ENCODE measurements at regions not wholly inside any gene's neighbourhood (a gene's known extent, or its start where the extent isn't known, plus 50 kb on each side); places are given as distances from the start of the nearest gene placed in this dataset.

DNA sequence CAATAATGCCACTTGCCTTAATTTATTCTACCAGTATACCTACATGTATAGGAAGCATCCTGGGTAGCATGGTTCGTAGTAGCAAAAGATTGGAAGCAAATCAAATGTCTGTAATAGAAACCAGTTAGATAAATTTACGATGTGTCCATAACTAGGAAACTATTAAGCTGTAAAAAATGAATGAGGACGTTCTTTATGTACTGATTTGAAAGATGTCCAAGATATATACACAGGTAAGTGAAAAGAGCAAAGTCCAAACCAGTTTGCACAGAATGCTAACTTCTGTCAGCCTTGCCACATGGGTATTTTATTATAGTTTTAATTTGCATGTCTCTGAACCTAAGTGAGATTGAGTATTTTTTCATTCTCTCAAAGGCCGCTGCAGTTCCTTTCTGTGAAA lies 251.8 kb upstream of the IRF2BP2 start:
- peak overlapping the region; percentile 26 for H3K27ac Mint-ChIP-seq
- H3K9me3 Mint-ChIP-seq, result peaks cover 3% of the 10 kb centered on the region
- no peak overlapping the region for H3K4me3 Mint-ChIP-seq
- H3K36me3 Mint-ChIP-seq, result no peaks in the 10 kb centered on the region
- peaks cover 28% of the 10 kb centered on the region for H3K4me1 Mint-ChIP-seq
- DNase-seq (ENCODE audit: low spot score in 2 of 2, unreplicated experiment in 2 of 2), result no peak
- no peaks in the 10 kb centered on the region for H3K27me3 Mint-ChIP-seq (ENCODE audit: low read depth)
- TF ChIP-seq, protein P1, sequence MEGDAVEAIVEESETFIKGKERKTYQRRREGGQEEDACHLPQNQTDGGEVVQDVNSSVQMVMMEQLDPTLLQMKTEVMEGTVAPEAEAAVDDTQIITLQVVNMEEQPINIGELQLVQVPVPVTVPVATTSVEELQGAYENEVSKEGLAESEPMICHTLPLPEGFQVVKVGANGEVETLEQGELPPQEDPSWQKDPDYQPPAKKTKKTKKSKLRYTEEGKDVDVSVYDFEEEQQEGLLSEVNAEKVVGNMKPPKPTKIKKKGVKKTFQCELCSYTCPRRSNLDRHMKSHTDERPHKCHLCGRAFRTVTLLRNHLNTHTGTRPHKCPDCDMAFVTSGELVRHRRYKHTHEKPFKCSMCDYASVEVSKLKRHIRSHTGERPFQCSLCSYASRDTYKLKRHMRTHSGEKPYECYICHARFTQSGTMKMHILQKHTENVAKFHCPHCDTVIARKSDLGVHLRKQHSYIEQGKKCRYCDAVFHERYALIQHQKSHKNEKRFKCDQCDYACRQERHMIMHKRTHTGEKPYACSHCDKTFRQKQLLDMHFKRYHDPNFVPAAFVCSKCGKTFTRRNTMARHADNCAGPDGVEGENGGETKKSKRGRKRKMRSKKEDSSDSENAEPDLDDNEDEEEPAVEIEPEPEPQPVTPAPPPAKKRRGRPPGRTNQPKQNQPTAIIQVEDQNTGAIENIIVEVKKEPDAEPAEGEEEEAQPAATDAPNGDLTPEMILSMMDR (IDR thresholded peaks at IDR 0.05; ENCODE audit: unreplicated experiment), result no peak

DNA sequence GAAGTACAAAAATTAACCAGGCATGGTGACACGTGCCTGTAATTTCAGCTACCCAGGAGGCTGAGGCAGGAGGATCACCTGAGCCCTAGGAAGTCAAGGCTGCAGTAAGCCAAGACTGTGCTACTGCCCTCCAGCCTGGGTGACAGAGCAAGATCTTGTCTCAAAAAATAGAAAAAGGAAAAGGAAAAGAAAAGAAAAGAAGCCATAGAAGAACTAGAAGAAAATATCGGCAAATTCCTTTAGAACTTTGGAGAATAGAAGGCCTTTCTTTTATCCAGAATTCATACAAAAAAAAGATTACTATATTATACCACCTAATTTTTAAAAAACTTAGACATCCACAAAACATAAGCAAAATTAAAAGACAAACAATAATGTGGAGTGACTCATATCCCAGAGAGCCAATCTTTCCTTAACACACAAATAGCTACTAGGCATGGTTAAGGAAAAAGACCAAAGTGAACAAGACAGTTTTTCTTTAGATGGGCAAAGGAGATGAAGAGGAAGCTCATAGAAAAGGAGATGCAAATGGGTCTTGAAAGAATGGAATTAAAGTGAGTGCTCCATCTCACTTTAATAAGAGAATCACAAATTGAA lies 251.1 kb upstream of the IRF2BP2 start:
- TF ChIP-seq, protein P1 (IDR thresholded peaks at IDR 0.05; ENCODE audit: unreplicated experiment), result no peak
- no peak for DNase-seq (ENCODE audit: low spot score in 2 of 2, unreplicated experiment in 2 of 2)
- H3K27me3 Mint-ChIP-seq (ENCODE audit: low read depth), result no peaks in the 10 kb centered on the region
- H3K4me1 Mint-ChIP-seq, result peaks cover 28% of the 10 kb centered on the region
- H3K9me3 Mint-ChIP-seq, result peaks cover 3% of the 10 kb centered on the region
- no peak overlapping the region for H3K4me3 Mint-ChIP-seq
- H3K27ac Mint-ChIP-seq, result no peak overlapping the region
- no peaks in the 10 kb centered on the region for H3K36me3 Mint-ChIP-seq

DNA sequence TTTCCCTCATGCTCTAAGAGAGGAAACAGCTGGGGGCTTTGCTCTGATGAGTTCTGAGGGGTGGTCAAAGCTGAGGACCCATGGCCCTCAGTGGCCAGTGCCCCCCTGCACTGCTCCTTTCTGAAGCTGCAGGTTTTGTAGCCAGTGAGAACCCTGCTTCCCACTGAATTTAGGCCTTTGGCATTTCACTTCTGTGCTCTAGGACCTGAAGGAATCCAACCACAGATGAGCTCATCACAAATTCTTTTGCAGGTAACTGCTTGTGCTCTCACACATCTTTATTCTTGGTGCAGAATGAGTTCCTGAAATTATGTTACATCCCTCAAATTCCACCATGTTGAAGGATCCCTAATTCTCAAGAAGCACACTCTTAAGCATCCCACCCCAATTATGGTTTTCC lies 248.7 kb upstream of the IRF2BP2 start:
- no peak overlapping the region for H3K27ac Mint-ChIP-seq
- TF ChIP-seq, protein P1 (IDR thresholded peaks at IDR 0.05; ENCODE audit: unreplicated experiment), result no peak
- peaks cover 25% of the 10 kb centered on the region for H3K4me1 Mint-ChIP-seq
- no peaks in the 10 kb centered on the region for H3K27me3 Mint-ChIP-seq (ENCODE audit: low read depth)
- DNase-seq (ENCODE audit: low spot score in 2 of 2, unreplicated experiment in 2 of 2), result no peak
- no peak overlapping the region for H3K4me3 Mint-ChIP-seq
- H3K36me3 Mint-ChIP-seq, result no peaks in the 10 kb centered on the region
- H3K9me3 Mint-ChIP-seq, result peaks cover 3% of the 10 kb centered on the region

DNA sequence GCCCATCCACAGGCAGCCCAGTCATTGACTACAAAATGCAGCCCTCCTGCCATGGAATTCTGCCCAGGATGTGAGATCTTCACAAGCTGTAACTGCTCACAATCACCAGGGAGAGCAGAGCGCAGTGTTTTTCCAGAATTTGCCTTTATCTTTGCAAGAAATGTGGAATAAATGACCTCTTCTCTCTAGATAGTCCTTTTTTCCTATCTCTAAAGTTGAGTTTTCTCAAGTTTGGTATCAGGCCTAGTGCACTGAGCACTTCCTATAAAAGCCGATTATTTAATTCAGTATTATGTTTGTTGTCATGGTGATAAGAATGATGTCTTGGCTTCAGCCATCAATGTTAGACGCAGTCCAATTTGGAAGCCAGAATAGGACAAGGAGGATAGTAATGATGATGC lies 246.9 kb upstream of the IRF2BP2 start:
- no peak for DNase-seq (ENCODE audit: low spot score in 2 of 2, unreplicated experiment in 2 of 2)
- H3K27me3 Mint-ChIP-seq (ENCODE audit: low read depth), result no peaks in the 10 kb centered on the region
- H3K4me1 Mint-ChIP-seq, result peaks cover 17% of the 10 kb centered on the region
- TF ChIP-seq, protein P1 (IDR thresholded peaks at IDR 0.05; ENCODE audit: unreplicated experiment), result no peak
- H3K4me3 Mint-ChIP-seq, result no peak overlapping the region
- H3K27ac Mint-ChIP-seq, result peak overlapping the region; percentile 40
- peaks cover 3% of the 10 kb centered on the region for H3K9me3 Mint-ChIP-seq
- no peaks in the 10 kb centered on the region for H3K36me3 Mint-ChIP-seq

DNA sequence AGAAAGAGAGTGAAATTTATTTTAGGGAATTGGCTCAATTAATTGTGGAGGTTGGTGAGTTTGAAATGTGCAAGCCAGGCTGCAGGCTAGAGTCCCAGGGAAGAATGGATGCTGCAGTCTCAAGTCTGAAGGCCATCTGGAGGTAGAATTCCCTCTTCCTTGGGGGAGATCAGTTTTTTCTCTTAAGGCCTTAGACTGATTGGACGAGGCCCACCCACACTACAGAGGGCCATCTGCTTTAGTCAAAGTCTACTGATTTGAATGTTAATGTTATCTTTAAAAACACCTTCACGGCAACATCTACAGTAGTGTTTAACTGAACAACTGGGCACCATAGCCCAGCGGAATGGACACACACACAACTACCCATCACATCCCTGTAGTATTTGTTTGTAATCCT lies 245.9 kb upstream of the IRF2BP2 start:
- no peak overlapping the region for H3K27ac Mint-ChIP-seq
- TF ChIP-seq, protein P1 (IDR thresholded peaks at IDR 0.05; ENCODE audit: unreplicated experiment), result no peak
- peaks cover 17% of the 10 kb centered on the region for H3K4me1 Mint-ChIP-seq
- H3K36me3 Mint-ChIP-seq, result no peaks in the 10 kb centered on the region
- no peak overlapping the region for H3K4me3 Mint-ChIP-seq
- no peak for DNase-seq (ENCODE audit: low spot score in 2 of 2, unreplicated experiment in 2 of 2)
- no peaks in the 10 kb centered on the region for H3K27me3 Mint-ChIP-seq (ENCODE audit: low read depth)
- peaks cover 3% of the 10 kb centered on the region for H3K9me3 Mint-ChIP-seq

DNA sequence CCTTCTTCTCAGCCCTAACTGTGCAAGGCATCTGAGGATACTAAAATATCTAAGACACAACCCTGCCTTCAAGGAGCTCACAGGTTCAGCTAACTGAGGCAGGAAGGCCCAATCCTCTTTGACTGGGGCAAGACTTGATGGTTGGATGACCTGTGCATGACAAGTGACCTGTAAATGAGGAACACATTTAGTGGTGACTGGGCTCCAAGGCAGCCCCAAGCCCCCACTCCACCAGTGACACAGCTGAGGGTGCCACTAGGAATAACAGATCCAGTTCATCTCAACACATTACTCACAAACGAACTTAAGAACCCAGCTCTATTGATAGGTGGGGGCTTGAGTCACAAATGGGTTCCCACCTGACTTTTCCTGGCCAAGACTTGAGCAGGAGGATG lies 244.7 kb upstream of the IRF2BP2 start:
- Mint-ChIP-seq H3K27ac (no peak overlapping the region), H3K36me3 (no peaks in the 10 kb centered on the region), H3K9me3 (no peaks in the 10 kb centered on the region), H3K27me3 (ENCODE audit: low read depth) (no peaks in the 10 kb centered on the region), H3K4me1 (peaks cover 17% of the 10 kb centered on the region), H3K4me3 (no peak overlapping the region)
- DNase-seq (ENCODE audit: low spot score in 2 of 2, unreplicated experiment in 2 of 2), result no peak
- TF ChIP-seq, protein P1 (IDR thresholded peaks at IDR 0.05; ENCODE audit: unreplicated experiment), result no peak
